Left lung (tissue), 4 donors: ENCODE measurements at regions not wholly inside any gene's neighbourhood (a gene's known extent, or its start where the extent isn't known, plus 50 kb on each side); places are given as distances from the start of the nearest gene placed in this dataset.

ENCODE experiments used
- ATAC-seq: fragments of 200-7000 bp; cut with Tn5 transposase; one replicate; pipeline ENCODE4 v1.9.1; 2020; ENCODE audit warnings: moderate library complexity
- DNase-seq, 4 donors: peaks; one replicate each; pipeline ENCODE4 v3.0.0-alpha.2; 2013 to 2020
- H3K27ac ChIP-seq, 2 donors: fragments of 200-600 bp; sonication (generic) in 1 of 2; one replicate each; pipeline versions ENCODE4 v1.5.0 to v1.8.0; 2020 to 2021
- H3K27me3 ChIP-seq, 2 donors: fragments of 200-600 bp; sonication (generic) in 1 of 2; one replicate each; pipeline versions ENCODE4 v1.5.0 to v1.8.0; 2020 to 2021
- H3K36me3 ChIP-seq, 2 donors: fragments of 200-600 bp; sonication (generic) in 1 of 2; one replicate each; pipeline versions ENCODE4 v1.5.0 to v1.8.0; 2020 to 2021
- H3K4me1 ChIP-seq, 2 donors: fragments of 200-600 bp; one replicate each; pipeline ENCODE4 v1.8.0; 2021
- H3K4me3 ChIP-seq, 2 donors: fragments of 200-600 bp; sonication (generic) in 1 of 2; one replicate each; pipeline versions ENCODE4 v1.5.0 to v1.8.0; 2020 to 2021; ENCODE audit warnings: mild to moderate bottlenecking in 1 of 2
- H3K9me3 ChIP-seq, 2 donors: fragments of 200-600 bp; sonication (generic) in 1 of 2; one replicate each; pipeline versions ENCODE4 v1.5.0 to v1.8.0; 2020 to 2021
- intact Hi-C, 2 donors: fragments of 100-400 bp; cut with DNase I; formaldehyde crosslinking; loops; one replicate each; pipeline versions ENCODE4 v1.11.2 to v1.14.2; 2022
- TF ChIP-seq, protein P1 (sequence below), 2 donors: fragments of 200-600 bp; sonication (generic) in 1 of 2; IDR thresholded peaks; one replicate each; pipeline versions ENCODE4 v1.5.0 to v1.8.0; 2021; ENCODE audit warnings: antibody characterized with exemption in 2 of 2
- donor health status: DM: no; HTN: yes; CAD: no.
- donor health status: DM: no; HTN: no; CAD: no.

DNA sequence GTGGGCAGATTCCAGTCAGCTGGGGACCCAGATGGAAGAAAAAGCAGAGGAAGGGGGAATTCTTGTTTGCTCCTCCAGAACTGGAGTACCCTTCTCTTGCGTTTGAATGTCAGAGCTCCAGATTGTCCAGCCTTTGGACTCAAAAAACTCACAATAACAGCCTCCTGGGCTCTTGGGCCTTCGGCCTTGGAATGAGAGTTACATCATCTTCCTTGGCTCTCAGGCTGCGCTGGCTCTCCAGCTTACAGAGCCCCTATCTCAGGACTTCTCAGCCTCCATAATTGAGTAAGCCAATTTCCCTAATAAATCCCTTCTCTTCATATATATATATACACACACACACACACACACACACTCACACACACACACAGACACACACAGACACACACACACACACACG is 1215.7 kb upstream of the SLC10A2 start:
- Histone ChIP-seq H3K36me3 (no peaks in the 10 kb centered on the region), H3K9me3 (no peaks in the 10 kb centered on the region), H3K27ac (no peak overlapping the region), H3K4me3 (no peak overlapping the region), H3K4me1 (no peaks in the 10 kb centered on the region), H3K27me3 (no peaks in the 10 kb centered on the region)
- DNase-seq (no peak), ATAC-seq (no peak)
- intact Hi-C loops: no loop called here
- TF ChIP-seq, protein P1, sequence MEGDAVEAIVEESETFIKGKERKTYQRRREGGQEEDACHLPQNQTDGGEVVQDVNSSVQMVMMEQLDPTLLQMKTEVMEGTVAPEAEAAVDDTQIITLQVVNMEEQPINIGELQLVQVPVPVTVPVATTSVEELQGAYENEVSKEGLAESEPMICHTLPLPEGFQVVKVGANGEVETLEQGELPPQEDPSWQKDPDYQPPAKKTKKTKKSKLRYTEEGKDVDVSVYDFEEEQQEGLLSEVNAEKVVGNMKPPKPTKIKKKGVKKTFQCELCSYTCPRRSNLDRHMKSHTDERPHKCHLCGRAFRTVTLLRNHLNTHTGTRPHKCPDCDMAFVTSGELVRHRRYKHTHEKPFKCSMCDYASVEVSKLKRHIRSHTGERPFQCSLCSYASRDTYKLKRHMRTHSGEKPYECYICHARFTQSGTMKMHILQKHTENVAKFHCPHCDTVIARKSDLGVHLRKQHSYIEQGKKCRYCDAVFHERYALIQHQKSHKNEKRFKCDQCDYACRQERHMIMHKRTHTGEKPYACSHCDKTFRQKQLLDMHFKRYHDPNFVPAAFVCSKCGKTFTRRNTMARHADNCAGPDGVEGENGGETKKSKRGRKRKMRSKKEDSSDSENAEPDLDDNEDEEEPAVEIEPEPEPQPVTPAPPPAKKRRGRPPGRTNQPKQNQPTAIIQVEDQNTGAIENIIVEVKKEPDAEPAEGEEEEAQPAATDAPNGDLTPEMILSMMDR (IDR thresholded peaks at IDR 0.05): no peak

DNA sequence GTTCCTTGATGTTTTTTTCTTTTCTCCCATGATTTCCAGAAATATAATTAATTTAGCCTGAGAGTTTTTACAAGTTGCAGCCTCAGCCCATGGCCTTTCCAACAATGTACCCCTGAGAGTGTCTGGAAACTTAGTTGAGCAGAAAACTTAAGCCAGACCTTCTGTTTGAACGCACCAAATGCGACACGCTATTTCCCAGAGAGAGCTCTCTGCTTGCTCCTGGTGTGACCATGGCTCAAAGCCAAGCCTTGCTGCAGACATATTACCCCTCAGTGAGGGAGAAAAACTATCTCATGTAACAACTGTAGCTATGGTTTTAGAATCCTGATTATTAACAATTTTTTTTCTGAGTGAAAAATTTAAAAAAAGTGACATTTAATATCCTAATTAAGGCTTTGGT is 1204.5 kb upstream of the SLC10A2 start:
- TF ChIP-seq, protein P1 (IDR thresholded peaks at IDR 0.05): no peak
- H3K27ac ChIP-seq: no peak overlapping the region
- peak in 1 of 4 donors; percentile 11 for DNase-seq
- no peak overlapping the region for H3K4me3 ChIP-seq
- no peak for ATAC-seq
- no peaks in the 10 kb centered on the region for H3K27me3 ChIP-seq
- H3K36me3 ChIP-seq: no peaks in the 10 kb centered on the region
- no peaks in the 10 kb centered on the region for H3K4me1 ChIP-seq
- peaks cover 0 to 5% of the 10 kb centered on the region in 2 donors for H3K9me3 ChIP-seq
- intact Hi-C loops: no loop called here

DNA sequence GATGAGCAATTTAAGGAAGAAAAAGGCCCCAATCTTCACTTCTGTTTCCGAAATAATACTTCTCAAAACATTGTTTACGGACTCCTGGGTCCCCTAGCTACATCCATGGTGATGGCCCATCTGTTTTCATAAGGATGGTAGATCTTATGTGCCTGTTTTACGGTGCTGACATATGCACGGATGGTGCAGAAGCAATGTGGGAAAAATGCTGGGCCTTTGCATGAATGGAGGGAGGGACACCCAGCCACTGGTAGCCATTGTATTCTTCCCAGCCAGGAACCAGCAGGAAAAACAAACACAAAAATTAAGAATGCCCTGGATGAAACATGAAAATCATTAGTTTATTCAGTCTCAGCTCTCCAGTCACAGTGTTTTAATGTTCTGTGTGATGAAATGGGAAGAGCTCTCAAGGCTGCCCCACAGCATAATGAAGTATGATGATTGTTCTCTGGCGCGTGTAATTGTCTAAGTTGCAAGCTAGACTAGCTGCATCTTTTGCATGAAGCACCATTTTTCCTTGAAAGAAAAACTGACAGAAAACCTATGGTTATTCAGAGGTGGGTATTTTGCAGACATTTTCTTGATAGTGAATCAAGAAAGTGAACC is 1201.1 kb upstream of the SLC10A2 start:
- Histone ChIP-seq H3K27me3 (no peaks in the 10 kb centered on the region), H3K27ac (no peak overlapping the region)
- DNase-seq: no peak

DNA sequence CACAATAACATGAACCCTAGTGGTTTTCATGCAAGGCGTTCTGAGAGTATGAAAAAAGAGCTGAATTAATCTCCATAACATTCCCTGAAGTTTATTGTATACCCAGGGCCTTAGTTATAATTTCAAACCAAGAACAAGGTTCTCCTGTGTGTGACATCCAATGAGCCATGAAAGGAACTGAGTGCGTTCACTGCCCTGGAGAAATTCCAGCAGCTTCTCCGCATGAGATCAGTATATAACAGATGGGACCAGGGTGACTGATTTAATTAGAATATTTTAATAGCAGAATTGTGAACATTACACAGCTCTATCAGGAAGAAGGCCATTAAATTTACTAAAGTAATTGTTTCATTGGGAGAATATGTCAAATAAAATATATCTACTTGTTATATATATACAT is 1190.5 kb upstream of the SLC10A2 start:
- intact Hi-C loops: no loop called here
- ATAC-seq (no peak), DNase-seq (no peak)
- H3K27me3 ChIP-seq: no peaks in the 10 kb centered on the region
- TF ChIP-seq, protein P1 (IDR thresholded peaks at IDR 0.05): no peak
- peaks cover 0 to 2% of the 10 kb centered on the region in 2 donors for H3K9me3 ChIP-seq
- no peaks in the 10 kb centered on the region for H3K36me3 ChIP-seq
- no peak overlapping the region for H3K4me3 ChIP-seq
- no peak overlapping the region for H3K27ac ChIP-seq
- no peaks in the 10 kb centered on the region for H3K4me1 ChIP-seq

More for the DNA sequence above, 1201.1 kb upstream of the SLC10A2 start:
- TF ChIP-seq, protein P1 (IDR thresholded peaks at IDR 0.05): no peak
- Histone ChIP-seq H3K36me3 (no peaks in the 10 kb centered on the region), H3K9me3 (peaks cover 0 to 8% of the 10 kb centered on the region in 2 donors), H3K4me1 (no peaks in the 10 kb centered on the region), H3K4me3 (no peak overlapping the region)
- no peak for ATAC-seq
- intact Hi-C loops: no loop called here

DNA sequence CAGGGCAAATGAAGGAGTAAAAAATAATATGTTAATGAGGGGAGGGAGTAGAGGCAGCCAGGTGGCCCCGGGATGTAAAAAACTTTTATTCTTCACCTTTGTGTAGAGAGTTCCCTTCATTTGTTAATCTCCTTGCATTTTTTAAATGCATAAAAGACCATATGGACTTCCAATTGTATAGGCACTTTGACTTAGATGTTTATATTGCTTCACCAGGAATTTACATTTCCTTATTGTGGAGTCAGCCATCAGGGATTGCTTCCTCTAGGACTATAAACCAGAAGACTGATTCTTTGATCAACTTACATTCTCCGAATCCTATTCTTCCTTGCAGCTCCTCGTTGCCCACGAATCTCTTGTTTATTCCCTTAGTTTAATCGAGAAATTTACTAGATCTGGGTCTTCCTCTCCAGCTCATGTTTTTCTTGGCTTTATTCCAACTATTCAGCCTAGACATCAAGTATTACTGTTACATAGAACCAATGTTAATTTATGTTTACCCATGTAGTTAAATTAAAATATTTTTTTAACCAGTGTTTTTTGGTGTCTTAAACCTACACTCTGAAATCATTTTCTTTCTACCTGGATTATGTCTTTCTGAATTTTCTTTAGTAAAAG is 1187.0 kb upstream of the SLC10A2 start:
- H3K4me1 ChIP-seq: no peaks in the 10 kb centered on the region
- H3K27ac ChIP-seq: no peak overlapping the region
- H3K9me3 ChIP-seq: no peaks in the 10 kb centered on the region
- H3K27me3 ChIP-seq: no peaks in the 10 kb centered on the region
- DNase-seq: no peak
- TF ChIP-seq, protein P1 (IDR thresholded peaks at IDR 0.05): no peak
- no peak overlapping the region for H3K4me3 ChIP-seq
- H3K36me3 ChIP-seq: no peaks in the 10 kb centered on the region
- intact Hi-C loops: no loop called here
- no peak for ATAC-seq
